K562 (cell line): ENCODE measurements at regions not wholly inside any gene's neighbourhood (a gene's known extent, or its start where the extent isn't known, plus 50 kb on each side); places are given as distances from the start of the nearest gene placed in this dataset.

Source experiments
- ATAC-seq: fragments of 200-7000 bp; cut with Tn5 transposase; 3 replicates; pipeline ENCODE4 v1.9.1; 2020; ENCODE audit warnings: moderate library complexity
- BruUV-seq: library from RNA; stranded (reverse); fragments of 400-500 nt; replicated peaks from 2 replicates; lab custom pipeline; 2021; lab: Mats Ljungman, UMichigan
- CTCF ChIA-PET: fragments of 300-600 bp; formaldehyde crosslinking; extraction: SDS; loops from one replicate; lab custom pipeline; 2021; ENCODE audit warnings: low intra/inter-chr PET ratio; lab: Yijun Ruan, JAX
- POLR2A ChIA-PET: fragments of 300-600, 350-650 bp; sonication (Branson Sonifier 250); formaldehyde crosslinking; extraction: SDS; loops from one replicate; lab custom pipeline; 2021; ENCODE audit warnings: antibody characterized with exemption, inconsistent platforms; lab: Yijun Ruan, JAX
- DNase-seq, 4 experiments: peaks; one replicate each; pipeline versions ENCODE4 v3.0.0 to v3.0.0-alpha.2; 2011 to 2018; ENCODE audit warnings: low spot score in 3 of 4, mixed read lengths in 3 of 4; ENCODE audit errors: extremely low read depth in 1 of 4
- FAIRE-seq: peaks from 2 replicates; lab custom pipeline; 2011; peaks lifted over from hg19 to GRCh38; lab: Jason Lieb, UNC
- H2AFZ ChIP-seq: 2 replicates; pipeline ENCODE4 v1.6.0; 2011; ENCODE audit warnings: low read depth, low read length, control low read depth, inconsistent platforms
- H3K27ac ChIP-seq: fragments of 200-600 bp; 3 replicates; pipeline ENCODE4 v1.8.0; 2011; ENCODE audit warnings: low read depth, mild to moderate bottlenecking, control low read depth, inconsistent platforms, low read length, moderate library complexity, mixed read lengths; ENCODE audit errors: extremely low read depth
- H3K27me3 ChIP-seq, 2 experiments: fragments of 300-600 bp in 1 of 2; 2 replicates in 1 of 2; 3 replicates in 1 of 2; pipeline versions ENCODE4 v1.6.0 to v1.8.0; 2011; ENCODE audit warnings: inconsistent platforms in 2 of 2, low read length in 2 of 2, mild to moderate bottlenecking in 1 of 2, mixed read lengths in 1 of 2, moderate library complexity in 1 of 2; ENCODE audit not compliant: control insufficient read depth in 2 of 2, insufficient read depth in 2 of 2
- H3K36me3 ChIP-seq: fragments of 300-600 bp; 3 replicates; pipeline ENCODE4 v1.8.0; 2011; ENCODE audit warnings: mild to moderate bottlenecking, low read length, inconsistent platforms; ENCODE audit not compliant: control insufficient read depth, insufficient read depth
- H3K4me1 ChIP-seq, 2 experiments: fragments of 200-600 bp in 1 of 2; replicated peaks in 1 of 2; 2 replicates in 1 of 2; 3 replicates in 1 of 2; pipeline versions ENCODE4 v1.5.1 to v1.8.0; 2011; ENCODE audit warnings: inconsistent platforms in 2 of 2, low read length in 2 of 2, mild to moderate bottlenecking in 1 of 2, mixed read lengths in 1 of 2, moderate library complexity in 1 of 2; ENCODE audit not compliant: control insufficient read depth in 2 of 2, insufficient read depth in 2 of 2
- H3K4me2 ChIP-seq: 2 replicates; pipeline ENCODE4 v1.6.1; 2011; ENCODE audit warnings: low read length, control low read depth, inconsistent platforms, mixed read lengths; ENCODE audit not compliant: insufficient read depth
- H3K4me3 ChIP-seq: fragments of 200-600 bp; sonication (generic), shearing (Covaris generic); 2 replicates; pipeline ENCODE4 v1.5.1; 2016; ENCODE audit warnings: control low read depth, inconsistent platforms
- H3K79me2 ChIP-seq: fragments of 200-600 bp; 3 replicates; pipeline ENCODE4 v1.8.0; 2011; ENCODE audit warnings: low read length, inconsistent platforms; ENCODE audit not compliant: control insufficient read depth, insufficient read depth
- H3K9ac ChIP-seq, 2 experiments: 2 replicates each; pipeline versions ENCODE4 v1.6.0 to v1.6.1; 2011; ENCODE audit warnings: low read depth in 2 of 2, low read length in 2 of 2, control low read depth in 1 of 2, inconsistent platforms in 1 of 2, mild to moderate bottlenecking in 1 of 2, mixed read lengths in 1 of 2; ENCODE audit not compliant: insufficient read depth in 1 of 2
- H3K9me1 ChIP-seq: one replicate; pipeline ENCODE4 v1.6.0; 2011; ENCODE audit warnings: inconsistent platforms, mild to moderate bottlenecking, low read length, moderate library complexity; ENCODE audit not compliant: control insufficient read depth, insufficient read depth
- H3K9me3 ChIP-seq: replicated peaks from 2 replicates; pipeline ENCODE4 v1.5.1; 2011; ENCODE audit warnings: low read depth, low read length, inconsistent platforms; ENCODE audit not compliant: control insufficient read depth, insufficient read depth
- H4K20me1 ChIP-seq: replicated peaks from 2 replicates; pipeline ENCODE4 v1.6.1; 2011; ENCODE audit warnings: low read length, inconsistent platforms, mixed read lengths; ENCODE audit not compliant: control insufficient read depth, insufficient read depth
- CBX5 ChIP-seq: IDR thresholded peaks from 2 replicates; pipeline ENCODE4 v1.6.1; 2014; ENCODE audit warnings: low read depth, borderline replicate concordance
- GATAD2A ChIP-seq: fragments of 450-650 bp; IDR thresholded peaks from 2 replicates; pipeline ENCODE4 v1.6.1; 2017
- MEF2A ChIP-seq: IDR thresholded peaks from 2 replicates; pipeline ENCODE4 v1.6.1; 2011; ENCODE audit warnings: low read depth, mild to moderate bottlenecking, low read length, moderate library complexity; ENCODE audit not compliant: control insufficient read depth
- NCOA6 ChIP-seq: fragments of 450-650 bp; IDR thresholded peaks from 2 replicates; pipeline ENCODE4 v1.6.1; 2017; ENCODE audit warnings: mild to moderate bottlenecking
- PHB2 ChIP-seq: fragments of 450-650 bp; IDR thresholded peaks from 2 replicates; pipeline ENCODE4 v1.6.1; 2017; ENCODE audit warnings: low read depth
- SAP30 ChIP-seq: fragments of 200-600 bp; sonication (generic); IDR thresholded peaks from 2 replicates; pipeline ENCODE4 v1.6.1; 2012; ENCODE audit warnings: borderline replicate concordance, low read depth, mild to moderate bottlenecking, moderate library complexity, low read length, control low read depth, inconsistent platforms; ENCODE audit not compliant: insufficient read depth, poor library complexity, severe bottlenecking
- ZFX ChIP-seq: sonication (generic); formaldehyde crosslinking; IDR thresholded peaks from 2 replicates; pipeline ENCODE4 v1.8.0; 2022; ENCODE audit warnings: mild to moderate bottlenecking, missing genetic modification reagents, moderate library complexity
- ZNF140 ChIP-seq: fragments of 250-450 bp; sonication (Bioruptor Pico); IDR thresholded peaks from 2 replicates; pipeline ENCODE4 v1.8.0; 2021; ENCODE audit warnings: moderate library complexity, mild to moderate bottlenecking, inconsistent platforms
- WGBS: fragments of 100-300 bp; shearing (Covaris generic); methylation state at CpG from one replicate; pipeline ENCODE4 v1.1.6; 2016; ENCODE audit warnings: low coverage, mixed read lengths; ENCODE audit not compliant: insufficient coverage; ENCODE audit errors: missing lambda C conversion rate; 5-methylcytosine and 5-hydroxymethylcytosine counted together
- in situ Hi-C: fragments of 300-500 bp; cut with MboI; formaldehyde crosslinking; loops from 4 replicates; pipeline ENCODE4 v1.15.0; 2018; ENCODE audit warnings: inconsistent platforms, mixed read lengths
- intact Hi-C: fragments of 100-400 bp; cut with micrococcal nuclease; formaldehyde crosslinking; loops from 2 replicates; pipeline ENCODE4 v1.14.2; 2022
- TF ChIP-seq, protein P1 (sequence below): sonication (generic); formaldehyde crosslinking; IDR thresholded peaks from 2 replicates; pipeline ENCODE4 v1.8.1; 2023; ENCODE audit warnings: mild to moderate bottlenecking, missing genetic modification reagents

DNA sequence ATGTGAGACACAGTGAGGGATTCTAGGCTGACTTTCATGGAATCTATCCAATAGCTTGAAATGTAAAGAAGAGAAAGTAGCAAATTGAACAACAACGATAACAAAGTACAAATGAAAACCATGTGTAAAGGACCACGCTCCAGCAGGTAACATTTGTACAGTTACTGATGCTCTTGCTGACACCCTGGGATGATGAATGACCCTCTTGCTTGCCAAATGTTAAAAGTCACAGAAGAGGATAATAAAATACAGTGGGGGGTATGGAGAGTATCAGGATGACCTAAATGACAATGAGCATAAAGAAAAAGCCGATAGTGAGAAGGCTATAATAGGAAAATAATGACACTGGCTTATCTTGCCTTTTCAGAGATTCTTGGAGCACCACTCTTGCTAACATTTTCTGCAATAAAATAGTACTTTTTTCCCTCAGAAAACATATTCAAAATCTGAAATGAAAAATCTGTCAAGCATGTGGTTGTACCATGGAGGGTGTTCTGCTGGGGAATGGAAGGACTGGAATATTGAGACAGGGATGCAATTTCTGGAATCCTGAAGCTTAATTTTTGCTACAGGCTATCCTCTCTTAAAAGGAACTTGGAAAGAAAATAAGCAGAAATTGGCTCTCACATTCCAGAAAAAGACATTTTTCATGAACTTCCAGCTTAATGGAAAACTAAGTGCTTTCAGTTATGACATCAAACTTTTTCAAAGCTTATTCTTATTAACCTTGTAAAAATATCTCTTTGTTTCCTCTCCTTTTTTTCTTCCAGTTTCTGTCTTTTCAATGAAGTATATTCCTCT lies 303.2 kb upstream of the GHITM start:
- no peak overlapping the region for H3K4me3 ChIP-seq
- intact Hi-C loops: no loop called here
- H3K27me3 ChIP-seq: no peaks in the 10 kb centered on the region
- POLR2A ChIA-PET: interaction anchor here (1.2 kb wide), 1 partner anchor 40 kb away, joined by 3 read pairs; no protein-coding TSS in a partner anchor
- FAIRE-seq (no peak), ATAC-seq (no peak), DNase-seq (no peak)
- H2AFZ ChIP-seq: no peak overlapping the region
- H3K36me3 ChIP-seq: no peaks in the 10 kb centered on the region
- no peaks in the 10 kb centered on the region for H3K9me1 ChIP-seq
- no peaks in the 10 kb centered on the region for H3K4me1 ChIP-seq
- no peak overlapping the region for H3K4me2 ChIP-seq
- in situ Hi-C loops: no loop called here
- H3K9ac ChIP-seq: no peak overlapping the region
- CTCF ChIA-PET: no interaction called here
- TF ChIP-seq ZNF140 (CRISPR knock-in tag) (no peak), GATAD2A (no peak), CBX5 (no peak), MEF2A (no peak), ZFX (CRISPR knock-in tag) (no peak), SAP30 (no peak), NCOA6 (no peak), PHB2 (no peak)
- TF ChIP-seq, protein P1, sequence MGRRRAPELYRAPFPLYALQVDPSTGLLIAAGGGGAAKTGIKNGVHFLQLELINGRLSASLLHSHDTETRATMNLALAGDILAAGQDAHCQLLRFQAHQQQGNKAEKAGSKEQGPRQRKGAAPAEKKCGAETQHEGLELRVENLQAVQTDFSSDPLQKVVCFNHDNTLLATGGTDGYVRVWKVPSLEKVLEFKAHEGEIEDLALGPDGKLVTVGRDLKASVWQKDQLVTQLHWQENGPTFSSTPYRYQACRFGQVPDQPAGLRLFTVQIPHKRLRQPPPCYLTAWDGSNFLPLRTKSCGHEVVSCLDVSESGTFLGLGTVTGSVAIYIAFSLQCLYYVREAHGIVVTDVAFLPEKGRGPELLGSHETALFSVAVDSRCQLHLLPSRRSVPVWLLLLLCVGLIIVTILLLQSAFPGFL (CRISPR knock-in tag): no peak
- 0% methylated on average over 3 of the region's 3 CpGs for WGBS
- H3K27ac ChIP-seq: no peak overlapping the region
- BruUV-seq: no TSS peak
- no peaks in the 10 kb centered on the region for H4K20me1 ChIP-seq
- H3K79me2 ChIP-seq: no peaks in the 10 kb centered on the region
- no peaks in the 10 kb centered on the region for H3K9me3 ChIP-seq
